ENCODE measurements at regions not wholly inside any gene's neighbourhood (a gene's known extent, or its start where the extent isn't known, plus 50 kb on each side); places are given as distances from the start of the nearest gene placed in this dataset.
"Not testable (repeated sequence)": the region's sequence is repeated elsewhere in the genome, so short reads cannot be mapped to it uniquely, and the experiment has no call there.

DNA sequence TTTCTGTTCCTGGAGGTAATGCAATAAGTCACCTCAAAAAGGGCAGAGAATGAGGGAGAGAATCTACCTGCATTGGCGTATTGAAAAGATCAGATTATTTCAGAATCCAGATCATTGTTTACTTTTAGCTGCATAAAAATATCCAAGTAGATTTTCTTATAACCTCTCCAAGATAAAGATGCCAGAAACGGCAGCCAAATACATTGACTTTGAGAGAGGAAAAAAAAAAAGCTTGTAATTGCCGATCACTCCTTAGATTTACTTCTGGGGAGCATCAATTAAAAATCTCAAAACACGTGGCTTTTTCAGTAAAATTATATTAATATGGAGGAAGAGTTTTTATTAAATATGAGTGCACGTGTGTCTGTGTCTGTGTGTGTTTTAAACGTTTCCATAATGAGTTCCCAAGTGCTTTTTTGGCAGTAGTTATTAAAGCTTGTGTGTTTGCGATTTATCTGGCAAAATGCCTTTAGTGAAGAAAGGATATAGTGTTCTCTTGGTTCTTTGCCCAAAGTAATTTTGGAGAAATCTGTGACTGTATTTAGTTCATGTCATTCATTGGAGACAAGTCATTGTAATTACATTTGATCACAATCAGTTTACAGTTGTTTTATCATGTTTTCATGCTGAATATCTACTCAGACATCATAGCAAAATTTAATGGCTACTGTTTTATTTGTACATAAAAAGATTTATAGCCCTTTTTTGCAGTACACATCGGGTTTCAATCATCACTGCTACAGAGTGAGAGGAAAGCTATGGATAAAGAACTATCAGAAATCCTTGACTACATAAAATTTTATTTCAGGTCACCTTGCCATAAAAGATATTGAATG lies 176.1 kb downstream of the TM9SF2 start:
- FAIRE-seq (no peak), DNase-seq (ENCODE audit: insufficient read length, low spot score) (no peak)
- TF ChIP-seq, protein P1, sequence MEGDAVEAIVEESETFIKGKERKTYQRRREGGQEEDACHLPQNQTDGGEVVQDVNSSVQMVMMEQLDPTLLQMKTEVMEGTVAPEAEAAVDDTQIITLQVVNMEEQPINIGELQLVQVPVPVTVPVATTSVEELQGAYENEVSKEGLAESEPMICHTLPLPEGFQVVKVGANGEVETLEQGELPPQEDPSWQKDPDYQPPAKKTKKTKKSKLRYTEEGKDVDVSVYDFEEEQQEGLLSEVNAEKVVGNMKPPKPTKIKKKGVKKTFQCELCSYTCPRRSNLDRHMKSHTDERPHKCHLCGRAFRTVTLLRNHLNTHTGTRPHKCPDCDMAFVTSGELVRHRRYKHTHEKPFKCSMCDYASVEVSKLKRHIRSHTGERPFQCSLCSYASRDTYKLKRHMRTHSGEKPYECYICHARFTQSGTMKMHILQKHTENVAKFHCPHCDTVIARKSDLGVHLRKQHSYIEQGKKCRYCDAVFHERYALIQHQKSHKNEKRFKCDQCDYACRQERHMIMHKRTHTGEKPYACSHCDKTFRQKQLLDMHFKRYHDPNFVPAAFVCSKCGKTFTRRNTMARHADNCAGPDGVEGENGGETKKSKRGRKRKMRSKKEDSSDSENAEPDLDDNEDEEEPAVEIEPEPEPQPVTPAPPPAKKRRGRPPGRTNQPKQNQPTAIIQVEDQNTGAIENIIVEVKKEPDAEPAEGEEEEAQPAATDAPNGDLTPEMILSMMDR (IDR thresholded peaks at IDR 0.05; ENCODE audit: insufficient read depth, missing control alignments), result no peak

DNA sequence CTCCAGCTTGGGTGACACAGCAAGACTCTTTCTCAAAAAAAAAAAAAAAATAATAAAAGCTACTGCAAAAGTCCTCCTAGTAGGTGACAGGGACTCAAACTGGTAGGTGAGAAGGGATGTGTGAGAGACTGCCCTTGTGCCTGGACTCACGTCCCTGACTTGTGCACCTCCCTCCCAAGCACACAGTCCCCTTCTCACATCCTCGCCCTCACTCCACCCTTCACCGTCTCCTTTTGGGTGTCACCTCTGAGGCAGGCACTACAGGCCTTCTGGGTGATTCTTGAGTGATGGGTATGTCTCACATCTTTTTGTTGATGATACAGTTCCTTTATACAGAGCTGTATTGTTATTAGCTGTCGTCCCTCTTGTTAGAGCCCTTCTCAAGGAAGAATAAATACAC lies 170.5 kb downstream of the TM9SF2 start:
- DNase-seq (ENCODE audit: insufficient read length, low spot score) (no peak), FAIRE-seq (no peak)
- TF ChIP-seq, protein P1 (IDR thresholded peaks at IDR 0.05; ENCODE audit: insufficient read depth, missing control alignments), result no peak

DNA sequence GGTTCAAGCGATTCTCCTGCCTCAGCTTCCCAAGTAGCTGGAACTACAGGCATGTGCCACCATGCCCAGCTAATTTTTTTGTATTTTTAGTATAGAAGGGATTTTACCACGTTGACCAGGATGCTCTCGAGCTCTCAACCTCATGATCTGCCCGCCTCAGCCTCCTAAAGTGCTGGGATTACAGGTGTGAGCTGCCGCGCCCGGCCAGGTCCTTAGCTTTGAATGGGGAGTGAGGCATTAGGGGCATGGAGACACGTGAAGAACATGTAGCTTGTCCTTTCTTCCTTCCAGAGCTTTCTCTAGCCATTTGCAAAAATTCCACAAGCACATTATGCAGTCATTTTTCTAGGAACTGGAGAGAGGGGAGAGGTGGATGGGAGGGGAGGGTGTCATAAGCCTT lies 167.8 kb downstream of the TM9SF2 start:
- not testable (repeated sequence) for DNase-seq (ENCODE audit: insufficient read length, low spot score); FAIRE-seq

DNA sequence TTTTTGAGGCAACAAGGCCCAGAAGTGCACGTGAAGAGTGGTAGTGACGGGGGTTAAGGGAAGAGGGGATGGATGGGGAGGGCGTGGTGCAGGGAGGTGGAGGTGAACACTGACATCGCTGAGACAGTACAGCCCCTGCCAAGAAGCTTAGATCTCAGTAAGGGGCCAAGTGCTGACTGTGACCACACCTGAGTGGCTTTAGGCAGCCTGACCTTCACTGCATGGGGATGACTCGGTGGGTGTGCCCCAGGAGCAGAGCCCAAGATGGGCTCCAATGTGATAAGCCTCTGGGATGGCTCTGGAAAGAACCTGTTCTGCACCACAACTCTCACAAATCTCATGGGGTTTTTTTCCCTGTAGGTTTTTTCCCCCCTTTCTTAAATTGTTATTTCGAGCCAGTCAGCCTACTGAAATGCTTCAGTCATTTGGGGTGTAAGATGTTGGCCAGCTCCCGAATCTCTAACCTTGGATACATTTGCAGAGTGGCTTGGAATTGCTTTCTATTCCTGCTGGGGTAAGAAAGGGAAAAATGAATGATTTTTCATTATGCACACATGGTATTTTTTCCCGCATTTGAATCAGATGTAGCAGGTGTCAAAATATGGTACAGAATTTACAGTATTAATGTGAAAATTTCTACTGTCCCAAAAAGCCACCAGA lies 165.0 kb downstream of the TM9SF2 start:
- TF ChIP-seq, protein P1 (IDR thresholded peaks at IDR 0.05; ENCODE audit: insufficient read depth, missing control alignments), result no peak
- FAIRE-seq (no peak), DNase-seq (ENCODE audit: insufficient read length, low spot score) (no peak)

DNA sequence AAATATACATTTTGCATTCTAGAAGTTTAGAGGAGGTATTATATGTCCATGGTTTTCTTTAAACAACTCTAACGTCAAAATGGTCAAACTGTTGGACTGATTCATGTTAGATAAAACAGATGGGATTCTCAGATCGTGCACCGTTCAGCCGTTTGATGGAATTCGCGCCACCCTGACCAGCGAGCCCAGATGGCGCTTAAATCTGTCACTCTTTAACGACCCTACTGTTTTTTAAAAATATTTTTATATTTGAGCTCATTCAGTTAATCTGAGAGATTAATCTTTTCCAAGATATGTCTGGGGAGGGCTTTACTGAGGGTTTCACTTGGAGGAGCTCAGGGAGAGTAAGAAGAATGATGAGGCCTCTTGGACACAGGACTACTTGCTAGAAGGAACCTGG lies 164.4 kb downstream of the TM9SF2 start:
- DNase-seq (ENCODE audit: insufficient read length, low spot score) (no peak), FAIRE-seq (no peak)
- TF ChIP-seq, protein P1 (IDR thresholded peaks at IDR 0.05; ENCODE audit: insufficient read depth, missing control alignments), result no peak

DNA sequence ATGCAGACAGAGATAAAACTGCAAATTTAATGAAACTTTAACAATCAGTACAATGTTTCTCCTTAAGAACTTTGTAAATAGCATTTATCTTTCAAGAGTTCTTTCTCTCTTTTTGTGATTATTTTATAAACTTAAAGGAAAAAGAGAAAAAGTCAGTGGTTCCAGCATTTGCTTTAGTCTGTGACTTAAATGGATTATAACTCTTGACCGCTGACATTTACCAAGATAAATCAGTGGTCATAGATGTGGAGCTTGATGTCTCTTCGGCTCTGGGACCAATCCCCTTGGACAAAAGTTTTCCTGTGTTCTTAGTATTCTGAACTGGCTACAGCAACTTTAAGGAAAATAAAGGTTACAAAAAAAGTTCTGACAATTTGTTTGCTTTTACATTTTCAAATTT lies 162.6 kb downstream of the TM9SF2 start:
- DNase-seq (ENCODE audit: insufficient read length, low spot score), result no peak
- no peak for FAIRE-seq
- TF ChIP-seq, protein P1 (IDR thresholded peaks at IDR 0.05; ENCODE audit: insufficient read depth, missing control alignments), result no peak

DNA sequence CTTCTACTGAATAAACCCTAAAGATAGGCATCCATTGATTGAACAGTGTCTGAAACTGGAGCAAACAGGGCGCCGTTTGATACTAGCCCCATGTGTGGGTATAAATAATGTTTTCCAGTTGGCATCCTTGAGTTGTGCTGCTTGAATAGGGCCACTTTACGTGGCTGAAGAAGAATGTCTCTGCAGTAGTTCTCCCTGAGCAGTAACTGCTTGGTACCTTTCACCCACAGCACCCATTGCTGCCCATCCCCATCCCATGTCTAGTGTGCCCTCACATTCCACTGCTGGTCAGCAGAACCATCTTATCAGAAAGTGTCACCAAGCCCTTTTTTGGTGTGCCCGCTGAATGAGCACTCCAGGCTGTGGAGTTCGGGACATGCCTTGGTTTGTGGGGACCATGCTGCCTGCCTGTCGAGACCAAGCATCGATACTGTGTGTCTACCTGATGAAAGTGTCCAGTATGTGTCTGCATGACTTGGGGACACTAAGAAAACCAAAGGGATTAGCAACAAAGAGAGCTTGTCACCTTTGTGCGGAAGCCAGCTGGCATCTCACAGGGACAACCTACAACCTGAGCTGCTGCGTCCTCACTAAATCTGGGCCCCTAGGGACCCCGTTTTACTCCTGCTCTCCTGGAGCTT lies 162.0 kb downstream of the TM9SF2 start:
- TF ChIP-seq, protein P1 (IDR thresholded peaks at IDR 0.05; ENCODE audit: insufficient read depth, missing control alignments), result no peak
- FAIRE-seq (no peak), DNase-seq (ENCODE audit: insufficient read length, low spot score) (no peak)
